ENCODE measurements at regions not wholly inside any gene's neighbourhood (a gene's known extent, or its start where the extent isn't known, plus 50 kb on each side); places are given as distances from the start of the nearest gene placed in this dataset.

GRCh38 chr13:72180253-72180952 lies 313.4 kb upstream of the DACH1 start:
- H3K4me2 ChIP-seq (ENCODE audit: low read length) = no peak overlapping the region
- H3K4me3 ChIP-seq (replicated peaks in 1 of 2; ENCODE audit: low read depth in 1 of 2, low read length in 2 of 2) = no peak overlapping the region
- intact Hi-C loops (cut with micrococcal nuclease) = no loop called here
- no peaks in the 10 kb centered on the region for H4K20me1 ChIP-seq (ENCODE audit: insufficient read depth)
- H3K79me2 ChIP-seq (ENCODE audit: insufficient read depth, low read length) = no peaks in the 10 kb centered on the region
- RAD21 ChIA-PET (ENCODE audit: low non-redundant PET in 1 of 2, low total read pairs in 2 of 2, uncharacterized antibody in 2 of 2, unreplicated experiment in 2 of 2) = no interaction called here
- CTCF ChIA-PET = no interaction called here
- BruUV-seq (replicated peaks) = no TSS peak
- H3K9me3 ChIP-seq (ENCODE audit: control insufficient read depth in 1 of 2, insufficient read depth in 1 of 2, low read depth in 1 of 2, low read length in 2 of 2) = no peaks in the 10 kb centered on the region
- H3K9me2 ChIP-seq (ENCODE audit: insufficient read depth) = no peaks in the 10 kb centered on the region
- TF ChIP-seq ELF1 (IDR thresholded peaks at IDR 0.05; ENCODE audit: borderline replicate concordance, low read depth) (no peak), EGR1 (IDR thresholded peaks at IDR 0.05; ENCODE audit: low read depth) (no peak), POLR2AphosphoS5 (IDR thresholded peaks at IDR 0.05; ENCODE audit: low read depth, low read length) (no peak), SIN3A (IDR thresholded peaks at IDR 0.05; ENCODE audit: low read depth) (no peak), FOSL1 (IDR thresholded peaks at IDR 0.05; ENCODE audit: low read depth) (no peak), CTCF (IDR thresholded peaks at IDR 0.05 in 2 of 3, conservative IDR thresholded peaks at IDR 0.05 in 1 of 3; ENCODE audit: borderline replicate concordance in 1 of 3, insufficient read depth in 1 of 3, low read depth in 2 of 3, low read length in 2 of 3) (no peak), JUND (IDR thresholded peaks at IDR 0.05) (no peak), ZNF274 (IDR thresholded peaks at IDR 0.05; ENCODE audit: low read depth, low read length) (no peak), EZH2phosphoT487 (IDR thresholded peaks at IDR 0.05; ENCODE audit: borderline replicate concordance) (no peak)
- H3K36me3 ChIP-seq (ENCODE audit: control insufficient read depth in 1 of 2, insufficient read depth in 2 of 2, low read length in 2 of 2) = no peaks in the 10 kb centered on the region
- H2AFZ ChIP-seq (ENCODE audit: low read depth, low read length, poor library complexity, severe bottlenecking) = no peak overlapping the region
- no peaks in the 10 kb centered on the region for H3K27me3 ChIP-seq (ENCODE audit: insufficient read depth, low read length)
- POLR2A ChIA-PET = no interaction called here
- ATAC-seq = no peak
- H3K9ac ChIP-seq (ENCODE audit: low read length) = no peak overlapping the region
- H3K27ac ChIP-seq (ENCODE audit: low read depth, low read length) = no peak overlapping the region
- DNase-seq (ENCODE audit: low read depth, low spot score) = no peak
- H3K4me1 ChIP-seq (ENCODE audit: control insufficient read depth in 1 of 2, insufficient read depth in 2 of 2, low read length in 2 of 2) = no peaks in the 10 kb centered on the region
